K562 (cell line): ENCODE measurements at regions not wholly inside any gene's neighbourhood (a gene's known extent, or its start where the extent isn't known, plus 50 kb on each side); places are given as distances from the start of the nearest gene placed in this dataset.

Source experiments
- ATAC-seq: fragments of 200-7000 bp; cut with Tn5 transposase; 3 replicates; pipeline ENCODE4 v1.9.1; 2020; ENCODE audit warnings: moderate library complexity
- BruUV-seq: library from RNA; stranded (reverse); fragments of 400-500 nt; replicated peaks from 2 replicates; lab custom pipeline; 2021; lab: Mats Ljungman, UMichigan
- CTCF ChIA-PET: fragments of 300-600 bp; formaldehyde crosslinking; extraction: SDS; loops from one replicate; lab custom pipeline; 2021; ENCODE audit warnings: low intra/inter-chr PET ratio; lab: Yijun Ruan, JAX
- POLR2A ChIA-PET: fragments of 300-600, 350-650 bp; sonication (Branson Sonifier 250); formaldehyde crosslinking; extraction: SDS; loops from one replicate; lab custom pipeline; 2021; ENCODE audit warnings: antibody characterized with exemption, inconsistent platforms; lab: Yijun Ruan, JAX
- DNase-seq, 4 experiments: peaks; one replicate each; pipeline versions ENCODE4 v3.0.0 to v3.0.0-alpha.2; 2011 to 2018; ENCODE audit warnings: low spot score in 3 of 4, mixed read lengths in 3 of 4; ENCODE audit errors: extremely low read depth in 1 of 4
- FAIRE-seq: peaks from 2 replicates; lab custom pipeline; 2011; peaks lifted over from hg19 to GRCh38; lab: Jason Lieb, UNC
- H2AFZ ChIP-seq: 2 replicates; pipeline ENCODE4 v1.6.0; 2011; ENCODE audit warnings: low read depth, low read length, control low read depth, inconsistent platforms
- H3K27ac ChIP-seq: fragments of 200-600 bp; 3 replicates; pipeline ENCODE4 v1.8.0; 2011; ENCODE audit warnings: low read depth, mild to moderate bottlenecking, control low read depth, inconsistent platforms, low read length, moderate library complexity, mixed read lengths; ENCODE audit errors: extremely low read depth
- H3K27me3 ChIP-seq, 2 experiments: fragments of 300-600 bp in 1 of 2; 2 replicates in 1 of 2; 3 replicates in 1 of 2; pipeline versions ENCODE4 v1.6.0 to v1.8.0; 2011; ENCODE audit warnings: inconsistent platforms in 2 of 2, low read length in 2 of 2, mild to moderate bottlenecking in 1 of 2, mixed read lengths in 1 of 2, moderate library complexity in 1 of 2; ENCODE audit not compliant: control insufficient read depth in 2 of 2, insufficient read depth in 2 of 2
- H3K36me3 ChIP-seq: fragments of 300-600 bp; 3 replicates; pipeline ENCODE4 v1.8.0; 2011; ENCODE audit warnings: mild to moderate bottlenecking, low read length, inconsistent platforms; ENCODE audit not compliant: control insufficient read depth, insufficient read depth
- H3K4me1 ChIP-seq, 2 experiments: fragments of 200-600 bp in 1 of 2; replicated peaks in 1 of 2; 2 replicates in 1 of 2; 3 replicates in 1 of 2; pipeline versions ENCODE4 v1.5.1 to v1.8.0; 2011; ENCODE audit warnings: inconsistent platforms in 2 of 2, low read length in 2 of 2, mild to moderate bottlenecking in 1 of 2, mixed read lengths in 1 of 2, moderate library complexity in 1 of 2; ENCODE audit not compliant: control insufficient read depth in 2 of 2, insufficient read depth in 2 of 2
- H3K4me2 ChIP-seq: 2 replicates; pipeline ENCODE4 v1.6.1; 2011; ENCODE audit warnings: low read length, control low read depth, inconsistent platforms, mixed read lengths; ENCODE audit not compliant: insufficient read depth
- H3K4me3 ChIP-seq: fragments of 200-600 bp; sonication (generic), shearing (Covaris generic); 2 replicates; pipeline ENCODE4 v1.5.1; 2016; ENCODE audit warnings: control low read depth, inconsistent platforms
- H3K79me2 ChIP-seq: fragments of 200-600 bp; 3 replicates; pipeline ENCODE4 v1.8.0; 2011; ENCODE audit warnings: low read length, inconsistent platforms; ENCODE audit not compliant: control insufficient read depth, insufficient read depth
- H3K9ac ChIP-seq, 2 experiments: 2 replicates each; pipeline versions ENCODE4 v1.6.0 to v1.6.1; 2011; ENCODE audit warnings: low read depth in 2 of 2, low read length in 2 of 2, control low read depth in 1 of 2, inconsistent platforms in 1 of 2, mild to moderate bottlenecking in 1 of 2, mixed read lengths in 1 of 2; ENCODE audit not compliant: insufficient read depth in 1 of 2
- H3K9me1 ChIP-seq: one replicate; pipeline ENCODE4 v1.6.0; 2011; ENCODE audit warnings: inconsistent platforms, mild to moderate bottlenecking, low read length, moderate library complexity; ENCODE audit not compliant: control insufficient read depth, insufficient read depth
- H3K9me3 ChIP-seq: replicated peaks from 2 replicates; pipeline ENCODE4 v1.5.1; 2011; ENCODE audit warnings: low read depth, low read length, inconsistent platforms; ENCODE audit not compliant: control insufficient read depth, insufficient read depth
- H4K20me1 ChIP-seq: replicated peaks from 2 replicates; pipeline ENCODE4 v1.6.1; 2011; ENCODE audit warnings: low read length, inconsistent platforms, mixed read lengths; ENCODE audit not compliant: control insufficient read depth, insufficient read depth
- BDP1 ChIP-seq: IDR thresholded peaks from 3 replicates; pipeline ENCODE4 v1.6.1; 2011; ENCODE audit not compliant: insufficient read length, insufficient read depth
- DMBX1 ChIP-seq: fragments of 250-450 bp; sonication (Bioruptor Pico); IDR thresholded peaks from 2 replicates; pipeline ENCODE4 v1.8.0; 2022; ENCODE audit warnings: inconsistent platforms, mild to moderate bottlenecking, moderate library complexity, borderline replicate concordance
- FOS ChIP-seq: IDR thresholded peaks from 3 replicates; pipeline ENCODE4 v1.6.1; 2011; ENCODE audit not compliant: insufficient read length; ENCODE audit errors: extremely low read depth
- GTF2A2 ChIP-seq: IDR thresholded peaks from 2 replicates; pipeline ENCODE4 v1.6.1; 2016; ENCODE audit warnings: mild to moderate bottlenecking, missing genetic modification characterization, missing compliant biosample characterization
- HDAC1 ChIP-seq, 2 experiments: fragments of 450-650 bp; IDR thresholded peaks; 2 replicates each; pipeline ENCODE4 v1.6.1; 2016 to 2017; ENCODE audit warnings: inconsistent platforms in 1 of 2, mild to moderate bottlenecking in 1 of 2, moderate library complexity in 1 of 2
- IFI16 ChIP-seq: fragments of 250-450 bp; sonication (Bioruptor Pico); IDR thresholded peaks from 2 replicates; pipeline ENCODE4 v2.1.2; 2022; ENCODE audit warnings: mild to moderate bottlenecking, inconsistent platforms
- ILK ChIP-seq: fragments of 450-650 bp; IDR thresholded peaks from 2 replicates; pipeline ENCODE4 v1.6.1; 2016; ENCODE audit warnings: missing genetic modification characterization, low read depth, mild to moderate bottlenecking, missing compliant biosample characterization, moderate library complexity, borderline replicate concordance
- NBN ChIP-seq: fragments of 450-650 bp; IDR thresholded peaks from 2 replicates; pipeline ENCODE4 v1.6.1; 2016; ENCODE audit warnings: low read depth, mild to moderate bottlenecking
- NR2F6 ChIP-seq: fragments of 450-650 bp; formaldehyde crosslinking; IDR thresholded peaks from 2 replicates; pipeline ENCODE4 v1.4.0; 2020; ENCODE audit warnings: mild to moderate bottlenecking
- RFX5 ChIP-seq: IDR thresholded peaks from 2 replicates; pipeline ENCODE4 v1.6.1; 2011; ENCODE audit warnings: low read depth, mild to moderate bottlenecking, improper control_type of control experiment, low read length
- TEAD1 ChIP-seq, 2 experiments: fragments of 450-650 bp in 1 of 2; sonication (generic) in 1 of 2; formaldehyde crosslinking; IDR thresholded peaks; 2 replicates each; pipeline versions ENCODE4 v1.4.0 to v1.8.0; 2020 to 2022; ENCODE audit warnings: mild to moderate bottlenecking in 2 of 2, missing genetic modification reagents in 1 of 2
- ZFX ChIP-seq: sonication (generic); formaldehyde crosslinking; IDR thresholded peaks from 2 replicates; pipeline ENCODE4 v1.8.0; 2022; ENCODE audit warnings: mild to moderate bottlenecking, missing genetic modification reagents, moderate library complexity
- ZNF324 ChIP-seq: fragments of 250-450 bp; sonication (Bioruptor Pico); IDR thresholded peaks from 2 replicates; pipeline ENCODE4 v1.4.0; 2020; ENCODE audit warnings: mild to moderate bottlenecking
- ZNF445 ChIP-seq: fragments of 250-450 bp; sonication (Bioruptor Pico); IDR thresholded peaks from 2 replicates; pipeline ENCODE4 v1.4.0; 2020; ENCODE audit warnings: low read depth, mild to moderate bottlenecking, moderate library complexity
- ZSCAN29 ChIP-seq: fragments of 450-650 bp; IDR thresholded peaks from 2 replicates; pipeline ENCODE4 v1.6.1; 2017
- in situ Hi-C: fragments of 300-500 bp; cut with MboI; formaldehyde crosslinking; loops from 4 replicates; pipeline ENCODE4 v1.15.0; 2018; ENCODE audit warnings: inconsistent platforms, mixed read lengths
- intact Hi-C: fragments of 100-400 bp; cut with micrococcal nuclease; formaldehyde crosslinking; loops from 2 replicates; pipeline ENCODE4 v1.14.2; 2022
- TF ChIP-seq, protein P1 (sequence below): fragments of 450-650 bp; IDR thresholded peaks from 2 replicates; pipeline ENCODE4 v1.6.1; 2017; ENCODE audit warnings: antibody characterized with exemption

GRCh38 chr4:114316789-114317188, 281.8 kb upstream of the UGT8 start:
- Histone ChIP-seq H3K9me1 (no peaks in the 10 kb centered on the region), H3K27me3 (no peaks in the 10 kb centered on the region), H2AFZ (no peak overlapping the region), H3K36me3 (no peaks in the 10 kb centered on the region), H3K4me1 (no peaks in the 10 kb centered on the region), H3K4me3 (no peak overlapping the region), H3K9ac (no peak overlapping the region), H3K9me3 (no peaks in the 10 kb centered on the region), H3K4me2 (no peak overlapping the region), H3K79me2 (no peaks in the 10 kb centered on the region), H3K27ac (no peak overlapping the region), H4K20me1 (no peaks in the 10 kb centered on the region)
- ATAC-seq (no peak), FAIRE-seq (no peak), DNase-seq (no peak)
- BruUV-seq = no TSS peak
- in situ Hi-C loops (no loop called here), intact Hi-C loops (no loop called here)
- CTCF ChIA-PET = no interaction called here
- TF ChIP-seq NR2F6 (CRISPR knock-in tag) (no peak), ZNF445 (CRISPR knock-in tag) (no peak), HDAC1 (IDR thresholded peaks at IDR 0.05) (no peak), ILK (no peak), ZFX (CRISPR knock-in tag) (no peak), ZNF324 (no peak), TEAD1 (CRISPR knock-in tag; IDR thresholded peaks at IDR 0.05) (no peak), GTF2A2 (tag) (no peak), RFX5 (no peak), FOS (no peak), NBN (no peak), BDP1 (no peak), IFI16 (CRISPR knock-in tag) (no peak), DMBX1 (no peak), ZSCAN29 (no peak)
- TF ChIP-seq, protein P1, sequence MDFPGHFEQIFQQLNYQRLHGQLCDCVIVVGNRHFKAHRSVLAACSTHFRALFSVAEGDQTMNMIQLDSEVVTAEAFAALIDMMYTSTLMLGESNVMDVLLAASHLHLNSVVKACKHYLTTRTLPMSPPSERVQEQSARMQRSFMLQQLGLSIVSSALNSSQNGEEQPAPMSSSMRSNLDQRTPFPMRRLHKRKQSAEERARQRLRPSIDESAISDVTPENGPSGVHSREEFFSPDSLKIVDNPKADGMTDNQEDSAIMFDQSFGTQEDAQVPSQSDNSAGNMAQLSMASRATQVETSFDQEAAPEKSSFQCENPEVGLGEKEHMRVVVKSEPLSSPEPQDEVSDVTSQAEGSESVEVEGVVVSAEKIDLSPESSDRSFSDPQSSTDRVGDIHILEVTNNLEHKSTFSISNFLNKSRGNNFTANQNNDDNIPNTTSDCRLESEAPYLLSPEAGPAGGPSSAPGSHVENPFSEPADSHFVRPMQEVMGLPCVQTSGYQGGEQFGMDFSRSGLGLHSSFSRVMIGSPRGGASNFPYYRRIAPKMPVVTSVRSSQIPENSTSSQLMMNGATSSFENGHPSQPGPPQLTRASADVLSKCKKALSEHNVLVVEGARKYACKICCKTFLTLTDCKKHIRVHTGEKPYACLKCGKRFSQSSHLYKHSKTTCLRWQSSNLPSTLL = no peak
- POLR2A ChIA-PET = no interaction called here
